ENCODE measurements at regions not wholly inside any gene's neighbourhood (a gene's known extent, or its start where the extent isn't known, plus 50 kb on each side); places are given as distances from the start of the nearest gene placed in this dataset.

GRCh38 chr14:42860371-42860770 lies 1253.7 kb downstream of the LRFN5 start:
- Histone ChIP-seq H3K9me3 (ENCODE audit: control insufficient read depth, insufficient read depth, low read length) (no peaks in the 10 kb centered on the region), H3K27me3 (ENCODE audit: control insufficient read depth, insufficient read depth, low read length) (no peaks in the 10 kb centered on the region), H3K27ac (ENCODE audit: low read depth, low read length) (no peak overlapping the region), H3K4me3 (ENCODE audit: low read depth, low read length) (no peak overlapping the region)
- TF ChIP-seq CTCF (IDR thresholded peaks at IDR 0.05; ENCODE audit: low read depth, low read length) = no peak
- CTCF ChIA-PET = interaction anchor here (1.0 kb wide), 1 partner anchor 15 kb away, joined by 4 read pairs; no protein-coding TSS in a partner anchor
- POLR2A ChIA-PET = no interaction called here
- no peak for DNase-seq (ENCODE audit: low read depth, low spot score)

GRCh38 chr14:42856106-42856505 lies 1249.4 kb downstream of the LRFN5 start:
- CTCF ChIA-PET = no interaction called here

GRCh38 chr14:42855085-42855484 lies 1248.4 kb downstream of the LRFN5 start:
- POLR2A ChIA-PET = no interaction called here
- no peak for DNase-seq (ENCODE audit: low read depth, low spot score)

More at GRCh38 chr14:42856106-42856505, 1249.4 kb downstream of the LRFN5 start:
- DNase-seq (ENCODE audit: low read depth, low spot score) = no peak
- Histone ChIP-seq H3K27ac (ENCODE audit: low read depth, low read length) (no peak overlapping the region), H3K27me3 (ENCODE audit: control insufficient read depth, insufficient read depth, low read length) (no peaks in the 10 kb centered on the region), H3K9me3 (ENCODE audit: control insufficient read depth, insufficient read depth, low read length) (no peaks in the 10 kb centered on the region), H3K4me3 (ENCODE audit: low read depth, low read length) (no peak overlapping the region)
- TF ChIP-seq CTCF (IDR thresholded peaks at IDR 0.05; ENCODE audit: low read depth, low read length) = no peak
- POLR2A ChIA-PET = no interaction called here

GRCh38 chr14:42854061-42854460 lies 1247.4 kb downstream of the LRFN5 start:
- CTCF ChIA-PET = interaction anchor here (0.7 kb wide), 1 partner anchor 147 kb away, joined by 3 read pairs; no protein-coding TSS in a partner anchor
- POLR2A ChIA-PET = no interaction called here
- TF ChIP-seq CTCF (IDR thresholded peaks at IDR 0.05; ENCODE audit: low read depth, low read length) = 0 out of 2 replicates have a peak, but pooled peaks have one; percentile 7
- Histone ChIP-seq H3K4me3 (ENCODE audit: low read depth, low read length) (no peak overlapping the region), H3K27ac (ENCODE audit: low read depth, low read length) (no peak overlapping the region), H3K27me3 (ENCODE audit: control insufficient read depth, insufficient read depth, low read length) (no peaks in the 10 kb centered on the region), H3K9me3 (ENCODE audit: control insufficient read depth, insufficient read depth, low read length) (no peaks in the 10 kb centered on the region)
- DNase-seq (ENCODE audit: low read depth, low spot score) = peak; percentile 15

More at GRCh38 chr14:42855085-42855484, 1248.4 kb downstream of the LRFN5 start:
- no peaks in the 10 kb centered on the region for H3K9me3 ChIP-seq (ENCODE audit: control insufficient read depth, insufficient read depth, low read length)
- no peak for TF ChIP-seq CTCF (IDR thresholded peaks at IDR 0.05; ENCODE audit: low read depth, low read length)
- H3K27ac ChIP-seq (ENCODE audit: low read depth, low read length) = no peak overlapping the region
- CTCF ChIA-PET = no interaction called here
- no peaks in the 10 kb centered on the region for H3K27me3 ChIP-seq (ENCODE audit: control insufficient read depth, insufficient read depth, low read length)
- H3K4me3 ChIP-seq (ENCODE audit: low read depth, low read length) = no peak overlapping the region

DNA sequence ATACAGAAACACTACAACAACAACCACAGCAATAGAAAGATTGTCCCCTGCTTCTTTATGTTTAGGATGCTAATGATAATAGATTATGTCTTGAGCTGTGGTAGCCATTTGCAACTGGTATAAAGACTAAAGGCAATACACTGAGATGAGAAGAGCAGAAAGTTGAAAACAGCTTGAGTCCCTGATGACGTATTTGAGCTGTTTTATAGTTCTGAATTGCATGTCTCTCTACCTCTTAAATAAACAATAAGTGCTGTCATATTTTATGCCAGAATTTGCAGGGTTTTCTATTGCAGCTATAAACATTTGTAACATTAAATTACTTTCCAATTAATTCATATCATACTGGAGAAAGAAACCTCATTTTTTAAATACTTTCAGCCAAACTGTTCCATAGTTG lies 1242.0 kb downstream of the LRFN5 start:
- ChIA-PET POLR2A (no interaction called here), CTCF (no interaction called here)
- no peak for DNase-seq (ENCODE audit: low read depth, low spot score)
- Histone ChIP-seq H3K9me3 (ENCODE audit: control insufficient read depth, insufficient read depth, low read length) (no peaks in the 10 kb centered on the region), H3K27ac (ENCODE audit: low read depth, low read length) (no peak overlapping the region), H3K4me3 (ENCODE audit: low read depth, low read length) (no peak overlapping the region), H3K27me3 (ENCODE audit: control insufficient read depth, insufficient read depth, low read length) (no peaks in the 10 kb centered on the region)
- no peak for TF ChIP-seq CTCF (IDR thresholded peaks at IDR 0.05; ENCODE audit: low read depth, low read length)

Measured in AG04450 (cell line).